ENCODE measurements at regions not wholly inside any gene's neighbourhood (a gene's known extent, or its start where the extent isn't known, plus 50 kb on each side); places are given as distances from the start of the nearest gene placed in this dataset.

- TF ChIP-seq HEYL (CRISPR knock-in tag; IDR thresholded peaks at IDR 0.05), result no peak
- no peak for TF ChIP-seq JUNB (IDR thresholded peaks at IDR 0.05)
- no peak for TF ChIP-seq PBX3 (IDR thresholded peaks at IDR 0.05)
- no peak for TF ChIP-seq HOXB5 (CRISPR knock-in tag; IDR thresholded peaks at IDR 0.05)
- no peak for TF ChIP-seq ZNF302 (CRISPR knock-in tag; IDR thresholded peaks at IDR 0.05)
These were observed 55.1 kb upstream of the GJA5 start (continued) for GRCh38 chr1:147815503-147815902.

- no peak overlapping the region for H3K4me3 ChIP-seq
- H3K4me2 ChIP-seq, result no peak overlapping the region
- no peak overlapping the region for H3K27ac ChIP-seq
- no peak for TF ChIP-seq POLR2AphosphoS2 (conservative IDR thresholded peaks at IDR 0.05; ENCODE audit: low read length)
- TF ChIP-seq ZNF302 (CRISPR knock-in tag; IDR thresholded peaks at IDR 0.05), result no peak
- TF ChIP-seq PHF8 (IDR thresholded peaks at IDR 0.05; ENCODE audit: borderline replicate concordance, low read depth), result no peak
- TF ChIP-seq E2F6 (IDR thresholded peaks at IDR 0.05; ENCODE audit: borderline replicate concordance, low read depth), result no peak
- TF ChIP-seq MYC (IDR thresholded peaks at IDR 0.05; ENCODE audit: borderline replicate concordance, low read length), result no peak
- TF ChIP-seq ELK1 (IDR thresholded peaks at IDR 0.05; ENCODE audit: low read depth, low read length), result no peak
- TF ChIP-seq FOSL2 (IDR thresholded peaks at IDR 0.05), result no peak
- TF ChIP-seq FOSL2 (CRISPR knock-in tag; IDR thresholded peaks at IDR 0.05), result no peak
- TF ChIP-seq HEYL (CRISPR knock-in tag; IDR thresholded peaks at IDR 0.05), result no peak
- TF ChIP-seq JUN (IDR thresholded peaks at IDR 0.05), result no peak
- TF ChIP-seq RAD21 (conservative IDR thresholded peaks at IDR 0.05 in 1 of 2, IDR thresholded peaks at IDR 0.05 in 1 of 2), result no peak
- TF ChIP-seq JUNB (IDR thresholded peaks at IDR 0.05), result no peak
- no peak for TF ChIP-seq FOXS1 (CRISPR knock-in tag; IDR thresholded peaks at IDR 0.05)
- no peak for TF ChIP-seq EHF (CRISPR knock-in tag; IDR thresholded peaks at IDR 0.05)
- no peak for TF ChIP-seq HES2 (IDR thresholded peaks at IDR 0.05)
- TF ChIP-seq TP53 (CRISPR knock-in tag; IDR thresholded peaks at IDR 0.05), result no peak
- TF ChIP-seq NFE2L2 (conservative IDR thresholded peaks at IDR 0.05; ENCODE audit: low read length), result no peak
- no peak for TF ChIP-seq MAX (IDR thresholded peaks at IDR 0.05)
- POLR2A ChIA-PET, result no interaction called here
- DNase-seq (ENCODE audit: low read depth in 1 of 2, low spot score in 1 of 2) (no peak), FAIRE-seq (no peak), ATAC-seq (no peak)
- no peaks in the 10 kb centered on the region for H3K4me1 ChIP-seq
- H3K9me3 ChIP-seq, result no peaks in the 10 kb centered on the region
- 27% methylated on average over 4 of the region's 4 CpGs for whole genome bisulfite sequencing (ENCODE audit: missing lambda C conversion rate)
- CTCF ChIA-PET, result interaction anchor here (0.5 to 0.7 kb wide), 2 partner anchors 56 to 97 kb away, joined by 3 read pairs; no protein-coding TSS in a partner anchor
These were observed 60.4 kb upstream of the GJA5 start for GRCh38 chr1:147820761-147821297.

GRCh38 chr1:147821883-147822282 is 61.5 kb upstream of the GJA5 start:
- FAIRE-seq (no peak), DNase-seq (ENCODE audit: low read depth in 1 of 2, low spot score in 1 of 2) (no peak)

More at GRCh38 chr1:147821883-147822282, 61.5 kb upstream of the GJA5 start:
- ChIA-PET CTCF (interaction anchor here (1.3 kb wide), 1 partner anchor 9 kb away, joined by 4 read pairs; no protein-coding TSS in a partner anchor), POLR2A (no interaction called here)
- Histone ChIP-seq H3K4me2 (no peak overlapping the region), H3K4me1 (no peaks in the 10 kb centered on the region), H3K9me3 (no peaks in the 10 kb centered on the region), H3K4me3 (no peak overlapping the region), H3K27ac (no peak overlapping the region)
- no peak for TF ChIP-seq TFCP2L1 (CRISPR knock-in tag; IDR thresholded peaks at IDR 0.05)
- WGBS (ENCODE audit: missing lambda C conversion rate), result 15% methylated on average over 2 of the region's 2 CpGs
- no peak for ATAC-seq

Data from A549 (cell line).